ENCODE measurements at regions not wholly inside any gene's neighbourhood (a gene's known extent, or its start where the extent isn't known, plus 50 kb on each side); places are given as distances from the start of the nearest gene placed in this dataset.

GRCh38 chr14:101465795-101466448 is 95.4 kb upstream of the DIO3 start:
- H3K36me3 Mint-ChIP-seq (ENCODE audit: low read depth), result no peaks in the 10 kb centered on the region
- no peak overlapping the region for H3K4me3 Mint-ChIP-seq
- no peaks in the 10 kb centered on the region for H3K4me1 Mint-ChIP-seq (ENCODE audit: low read depth)
- peaks cover 8% of the 10 kb centered on the region for H3K27me3 Mint-ChIP-seq
- H3K27ac Mint-ChIP-seq, result no peak overlapping the region
- no peaks in the 10 kb centered on the region for H3K9me3 Mint-ChIP-seq

DNA sequence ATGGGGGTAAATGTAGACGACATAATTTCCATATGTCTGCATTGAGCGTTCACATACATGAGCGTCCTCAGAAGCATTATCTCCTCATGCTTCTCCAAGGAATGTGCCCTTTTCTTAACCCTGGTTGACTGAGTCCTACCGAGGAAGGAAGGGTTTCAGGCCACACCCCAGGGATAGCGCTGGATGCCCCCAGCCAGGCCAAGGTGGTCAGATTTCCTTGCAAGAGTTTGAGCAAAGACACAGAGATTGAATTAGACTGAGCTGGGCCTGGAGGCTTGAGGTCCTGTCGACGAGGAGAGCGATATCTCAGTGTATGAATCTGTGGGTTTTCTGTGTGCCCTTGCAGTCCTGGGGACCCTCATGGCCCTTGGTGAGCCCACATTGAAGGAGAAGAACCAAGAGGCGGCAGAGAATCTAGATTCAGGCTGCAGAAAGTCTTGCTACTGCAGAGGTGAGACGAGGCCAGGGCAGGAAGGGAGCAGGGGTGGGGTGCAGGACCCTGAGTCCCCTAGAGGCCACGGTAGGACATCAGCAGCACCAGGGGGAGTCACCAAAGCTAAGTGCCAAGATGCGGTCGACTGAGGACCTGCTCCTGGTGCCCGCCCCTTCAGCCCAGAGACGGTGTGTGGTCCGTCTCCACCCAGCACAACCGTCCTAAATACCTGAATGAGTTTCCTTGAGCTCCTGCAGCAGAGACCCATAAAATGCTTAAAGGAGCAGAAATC is 94.7 kb upstream of the DIO3 start:
- H3K4me1 Mint-ChIP-seq (ENCODE audit: low read depth), result no peaks in the 10 kb centered on the region
- no peaks in the 10 kb centered on the region for H3K36me3 Mint-ChIP-seq (ENCODE audit: low read depth)
- H3K27ac Mint-ChIP-seq, result no peak overlapping the region
- H3K4me3 Mint-ChIP-seq, result no peak overlapping the region
- peaks cover 1% of the 10 kb centered on the region for H3K27me3 Mint-ChIP-seq
- no peaks in the 10 kb centered on the region for H3K9me3 Mint-ChIP-seq

DNA sequence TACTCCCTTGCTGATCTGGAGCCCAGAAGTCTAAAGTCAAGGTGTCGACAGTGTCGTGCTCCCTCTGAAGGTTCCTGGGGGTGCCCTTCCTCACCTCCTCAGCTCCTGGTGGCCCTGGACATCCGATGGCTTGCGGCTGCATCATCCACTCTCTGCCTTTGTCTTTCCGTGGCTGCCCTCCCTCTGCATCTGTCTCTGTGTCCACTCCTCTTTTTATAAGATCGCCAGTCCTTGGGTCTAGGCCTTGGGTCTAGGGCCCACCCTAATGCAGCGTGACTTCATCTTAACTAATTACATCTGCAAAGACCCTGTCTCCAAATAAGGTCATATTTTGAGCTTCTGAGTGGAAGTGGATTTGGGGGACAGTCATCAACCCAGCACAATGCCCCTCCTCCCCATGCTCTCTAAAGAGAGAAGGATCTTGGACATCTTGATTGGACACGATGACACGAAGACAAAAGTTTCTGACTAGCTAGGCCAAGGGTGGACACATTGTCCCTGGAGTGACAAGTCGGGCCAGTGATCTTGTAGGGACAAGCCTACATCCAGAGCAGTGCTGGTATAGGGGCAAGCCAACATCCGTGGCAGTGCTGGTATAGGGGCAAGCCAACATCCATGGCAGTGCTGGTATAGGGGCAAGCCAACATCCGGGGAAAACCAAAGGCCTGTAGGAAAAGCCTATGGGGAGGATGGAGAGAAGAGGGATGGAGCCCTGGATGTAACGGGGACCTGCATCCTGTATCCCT is 93.9 kb upstream of the DIO3 start:
- Mint-ChIP-seq H3K4me3 (no peak overlapping the region), H3K27ac (no peak overlapping the region), H3K36me3 (ENCODE audit: low read depth) (no peaks in the 10 kb centered on the region), H3K4me1 (ENCODE audit: low read depth) (no peaks in the 10 kb centered on the region), H3K9me3 (no peaks in the 10 kb centered on the region), H3K27me3 (no peaks in the 10 kb centered on the region)

DNA sequence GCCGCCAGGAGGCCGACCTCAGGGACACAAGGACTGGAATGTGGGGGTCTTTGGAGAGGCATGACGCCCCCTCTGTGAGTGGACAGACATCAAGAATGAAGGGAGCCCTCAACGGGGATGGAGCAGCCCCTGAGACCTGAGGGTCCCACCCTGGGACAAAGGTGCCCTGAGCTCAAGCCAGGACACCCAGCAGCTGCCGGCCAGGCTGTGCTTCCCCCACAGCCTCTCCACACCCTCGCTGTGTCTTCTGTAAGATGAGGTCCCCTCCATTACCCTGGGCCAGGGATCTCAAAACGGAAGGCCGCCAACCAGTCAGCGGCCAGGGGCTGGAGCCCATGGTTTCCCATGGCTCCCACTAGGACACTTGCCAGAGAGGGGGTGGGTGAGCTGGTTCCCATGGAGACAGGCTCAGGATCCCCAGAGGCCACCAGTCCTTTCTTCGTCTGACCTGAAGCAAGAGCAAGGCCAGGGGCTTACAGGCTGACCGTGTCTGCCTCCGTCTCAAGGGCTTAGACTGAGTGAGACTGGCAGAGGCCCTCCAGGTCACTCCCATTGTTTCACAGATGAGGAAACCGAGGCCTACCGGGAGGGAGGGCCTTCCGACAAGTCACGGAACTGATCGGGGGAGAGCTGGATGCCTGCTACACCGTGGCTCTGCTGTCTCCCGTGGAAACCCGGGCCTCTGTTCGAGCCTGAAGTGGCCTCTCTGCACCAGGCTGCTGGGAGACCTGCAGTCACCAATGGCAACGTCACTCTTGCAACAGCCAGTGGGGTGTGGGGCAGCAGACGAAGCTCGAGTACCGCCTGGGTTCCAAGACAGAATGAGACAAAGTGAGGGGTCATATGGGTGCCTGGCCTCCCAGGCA is 91.7 kb upstream of the DIO3 start:
- Mint-ChIP-seq H3K27ac (no peak overlapping the region), H3K4me1 (ENCODE audit: low read depth) (no peaks in the 10 kb centered on the region), H3K36me3 (ENCODE audit: low read depth) (no peaks in the 10 kb centered on the region), H3K27me3 (no peaks in the 10 kb centered on the region), H3K9me3 (no peaks in the 10 kb centered on the region), H3K4me3 (no peak overlapping the region)

GRCh38 chr14:101470266-101470665 is 91.0 kb upstream of the DIO3 start:
- Mint-ChIP-seq H3K4me1 (ENCODE audit: low read depth) (no peaks in the 10 kb centered on the region), H3K36me3 (ENCODE audit: low read depth) (no peaks in the 10 kb centered on the region), H3K27ac (no peak overlapping the region), H3K4me3 (no peak overlapping the region), H3K27me3 (no peaks in the 10 kb centered on the region), H3K9me3 (no peaks in the 10 kb centered on the region)

GRCh38 chr14:101471723-101472517 is 89.4 kb upstream of the DIO3 start:
- H3K4me1 Mint-ChIP-seq (ENCODE audit: low read depth), result no peaks in the 10 kb centered on the region
- H3K27me3 Mint-ChIP-seq, result peaks cover 3% of the 10 kb centered on the region
- no peaks in the 10 kb centered on the region for H3K36me3 Mint-ChIP-seq (ENCODE audit: low read depth)
- no peaks in the 10 kb centered on the region for H3K9me3 Mint-ChIP-seq
- no peak overlapping the region for H3K27ac Mint-ChIP-seq
- no peak overlapping the region for H3K4me3 Mint-ChIP-seq

GRCh38 chr14:101472518-101472849 is 88.8 kb upstream of the DIO3 start:
- Mint-ChIP-seq H3K36me3 (ENCODE audit: low read depth) (no peaks in the 10 kb centered on the region), H3K9me3 (no peaks in the 10 kb centered on the region), H3K27ac (no peak overlapping the region), H3K4me3 (no peak overlapping the region), H3K27me3 (peaks cover 5% of the 10 kb centered on the region), H3K4me1 (ENCODE audit: low read depth) (no peaks in the 10 kb centered on the region)

DNA sequence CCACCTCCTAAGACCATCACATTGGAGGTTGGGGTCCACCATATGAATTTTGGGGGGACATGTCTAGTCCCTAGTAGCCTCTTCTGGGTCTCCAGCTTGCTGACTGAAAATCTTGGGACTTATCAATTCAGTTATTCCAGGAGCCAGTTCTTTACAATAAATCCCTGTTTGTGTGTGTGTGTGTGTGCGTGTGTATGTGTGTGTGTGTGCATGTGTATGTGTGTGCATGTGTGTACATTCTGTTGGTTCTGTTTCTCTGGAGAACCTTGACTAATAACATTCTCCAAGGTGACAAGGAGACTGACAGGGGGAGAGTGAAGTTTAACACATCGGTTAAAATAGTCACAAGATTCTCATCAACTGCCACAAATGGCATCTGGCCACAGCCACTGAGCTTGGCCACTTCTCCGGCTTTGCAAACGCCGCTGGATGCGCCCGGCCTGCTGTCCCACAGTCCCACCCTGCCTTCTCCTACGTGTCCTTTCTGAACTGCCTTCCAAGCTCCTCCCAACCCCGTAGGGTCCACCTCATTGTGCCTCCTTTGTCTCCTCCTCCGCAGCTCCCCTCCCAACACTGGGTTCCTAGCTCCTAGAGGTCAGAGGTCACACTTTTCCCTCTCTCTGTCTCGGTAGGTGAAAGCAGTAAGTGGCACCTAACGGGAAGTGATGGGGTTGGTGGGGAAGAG is 88.1 kb upstream of the DIO3 start:
- H3K9me3 Mint-ChIP-seq, result no peaks in the 10 kb centered on the region
- H3K27me3 Mint-ChIP-seq, result peaks cover 7% of the 10 kb centered on the region
- H3K27ac Mint-ChIP-seq, result no peak overlapping the region
- no peaks in the 10 kb centered on the region for H3K4me1 Mint-ChIP-seq (ENCODE audit: low read depth)
- no peak overlapping the region for H3K4me3 Mint-ChIP-seq
- no peaks in the 10 kb centered on the region for H3K36me3 Mint-ChIP-seq (ENCODE audit: low read depth)

- Mint-ChIP-seq H3K4me1 (ENCODE audit: low read depth) (no peaks in the 10 kb centered on the region), H3K27me3 (peaks cover 7% of the 10 kb centered on the region), H3K36me3 (ENCODE audit: low read depth) (no peaks in the 10 kb centered on the region), H3K9me3 (no peaks in the 10 kb centered on the region), H3K27ac (no peak overlapping the region), H3K4me3 (no peak overlapping the region)
Measured at GRCh38 chr14:101473795-101474562, 87.3 kb upstream of the DIO3 start.

DNA sequence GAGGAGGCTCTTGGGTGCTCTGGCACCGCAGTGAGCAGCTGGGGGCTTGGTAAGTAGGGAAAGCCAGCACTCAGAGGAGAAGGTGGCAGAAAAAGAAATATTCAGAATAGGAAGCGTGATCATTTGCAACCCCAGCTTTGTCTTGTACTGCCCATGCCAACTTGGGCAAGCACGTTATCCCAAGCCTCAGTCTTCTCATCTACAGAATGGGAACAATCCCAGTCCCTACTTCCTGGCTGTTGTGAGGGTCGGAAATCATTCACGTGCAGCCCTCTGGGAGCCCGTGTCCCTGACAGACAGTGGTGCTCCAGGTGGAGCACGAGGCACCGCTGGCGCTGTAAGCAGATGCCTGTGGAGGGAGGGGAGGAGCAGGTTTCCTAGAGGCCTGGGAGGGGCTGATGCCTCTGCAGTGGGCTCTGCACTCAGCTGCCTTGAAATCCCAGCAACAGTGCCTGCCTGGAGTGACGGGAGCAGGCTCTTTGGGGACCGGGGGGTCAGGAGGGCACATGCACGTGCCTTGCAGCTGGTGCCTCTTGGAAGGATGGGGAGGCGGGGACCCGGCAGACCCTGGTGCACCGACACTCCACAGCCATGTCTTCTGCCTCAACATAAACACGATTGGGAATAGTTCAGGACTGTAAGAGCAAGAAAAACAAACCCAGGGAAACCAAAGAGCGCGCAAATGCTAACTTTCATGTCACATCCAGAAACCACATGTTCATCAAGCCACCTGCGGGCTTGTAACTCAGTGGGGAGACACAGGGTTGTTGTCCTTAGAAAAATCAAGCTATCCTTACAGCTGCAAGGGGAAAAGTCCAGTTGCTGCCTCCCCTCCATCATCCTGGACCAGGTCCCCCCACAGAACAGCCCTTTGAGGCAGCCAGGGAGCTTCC is 86.5 kb upstream of the DIO3 start:
- Mint-ChIP-seq H3K27me3 (peaks cover 12% of the 10 kb centered on the region), H3K27ac (no peak overlapping the region), H3K4me3 (no peak overlapping the region), H3K9me3 (no peaks in the 10 kb centered on the region), H3K36me3 (ENCODE audit: low read depth) (no peaks in the 10 kb centered on the region), H3K4me1 (ENCODE audit: low read depth) (no peaks in the 10 kb centered on the region)

- H3K4me1 Mint-ChIP-seq (ENCODE audit: low read depth), result no peaks in the 10 kb centered on the region
- H3K27ac Mint-ChIP-seq, result no peak overlapping the region
Measured at GRCh38 chr14:101475456-101476257, 85.6 kb upstream of the DIO3 start.

More at GRCh38 chr14:101475456-101476257, 85.6 kb upstream of the DIO3 start:
- Mint-ChIP-seq H3K27me3 (peaks cover 12% of the 10 kb centered on the region), H3K4me3 (no peak overlapping the region), H3K9me3 (no peaks in the 10 kb centered on the region), H3K36me3 (ENCODE audit: low read depth) (no peaks in the 10 kb centered on the region)

All from stimulated activated naive CD8-positive, alpha-beta T cell treated with anti-CD3 and anti-CD28 coated beads, Interleukin-15, Interleukin-2, amounts not matched to agents 100 ng/mL and 50 ng/mL, for 24 hours (primary cell).